Astrocyte of the spinal cord (primary cell): ENCODE measurements at regions not wholly inside any gene's neighbourhood (a gene's known extent, or its start where the extent isn't known, plus 50 kb on each side); places are given as distances from the start of the nearest gene placed in this dataset.

ENCODE experiments used
- DNase-seq: peaks from one replicate; pipeline ENCODE4 v3.0.0; 2011; ENCODE audit warnings: low read depth, low spot score
- H3K4me3 ChIP-seq: 2 replicates; pipeline ENCODE4 v1.5.1; 2011; ENCODE audit warnings: low read depth, mild to moderate bottlenecking, low read length, moderate library complexity
- CTCF ChIP-seq: IDR thresholded peaks from 2 replicates; pipeline ENCODE4 v1.5.1; 2012; ENCODE audit warnings: low read depth, mild to moderate bottlenecking, low read length, inconsistent platforms
- in situ Hi-C: cut with HindIII; loops from 2 replicates; pipeline ENCODE4 v1.10.0; 2017; ENCODE audit warnings: low sequenced_read_pairs

DNA sequence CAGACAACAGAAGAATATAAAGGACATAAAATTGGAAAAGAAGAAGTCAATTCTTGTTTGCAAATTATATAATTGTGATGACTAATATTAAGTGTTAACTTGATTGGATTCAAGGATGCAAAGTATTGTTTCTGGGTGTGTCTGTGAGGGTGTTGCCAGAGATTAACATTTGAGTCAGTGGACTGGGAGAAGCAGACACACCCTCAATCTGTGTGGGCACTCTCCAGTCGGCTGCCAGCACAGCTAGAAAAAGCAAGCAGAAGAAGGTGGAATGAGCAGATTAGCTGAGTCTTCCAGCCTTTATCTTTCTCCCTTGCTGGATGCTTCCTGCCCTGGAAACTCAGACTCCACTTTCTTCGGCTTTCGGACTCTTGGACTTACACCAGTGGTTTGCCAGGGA lies 51.7 kb downstream of the UBE2NL start:
- DNase-seq = no peak
- in situ Hi-C loops = no loop called here
- TF ChIP-seq CTCF = no peak
- H3K4me3 ChIP-seq = no peak overlapping the region

DNA sequence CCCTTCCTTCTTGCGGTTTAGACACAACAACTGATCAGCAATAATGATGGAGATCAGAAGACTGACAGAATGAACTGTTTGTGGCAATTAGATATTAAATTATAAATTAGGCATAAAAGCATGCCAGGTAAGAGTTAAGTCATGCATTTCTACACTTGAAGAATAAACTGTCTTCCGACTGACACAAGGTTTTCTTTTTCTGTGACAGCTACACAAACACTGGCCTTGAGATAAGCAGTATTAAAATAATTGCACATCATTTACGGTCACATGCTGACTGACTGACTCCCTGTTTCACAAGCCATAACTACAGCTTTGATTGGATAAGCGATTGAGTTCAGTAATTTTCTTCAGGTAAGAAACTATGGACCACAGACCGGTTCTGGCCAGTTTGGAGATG lies 56.2 kb downstream of the UBE2NL start:
- no peak for DNase-seq
- TF ChIP-seq CTCF = no peak
- H3K4me3 ChIP-seq = no peak overlapping the region
- in situ Hi-C loops = no loop called here

DNA sequence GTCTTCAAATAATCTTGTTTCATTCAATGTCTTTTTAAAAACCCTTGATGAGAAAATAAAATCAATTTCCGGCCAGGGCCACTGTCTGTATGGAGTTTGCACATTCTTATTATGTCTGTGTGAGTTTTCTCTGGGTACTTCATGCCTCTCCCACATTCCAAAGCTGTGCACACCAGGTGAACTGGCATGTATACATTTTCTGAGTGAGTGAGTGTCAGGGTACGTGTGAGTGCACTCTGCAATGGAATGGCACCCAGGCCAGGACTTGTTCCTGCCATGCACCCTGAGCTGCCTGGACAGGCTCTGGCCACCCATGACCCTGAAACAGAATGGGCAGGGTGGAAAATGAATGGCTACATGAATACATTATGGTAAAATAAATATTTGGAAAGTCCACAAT lies 61.3 kb downstream of the UBE2NL start:
- H3K4me3 ChIP-seq = no peak overlapping the region
- TF ChIP-seq CTCF = no peak
- in situ Hi-C loops = no loop called here
- no peak for DNase-seq

DNA sequence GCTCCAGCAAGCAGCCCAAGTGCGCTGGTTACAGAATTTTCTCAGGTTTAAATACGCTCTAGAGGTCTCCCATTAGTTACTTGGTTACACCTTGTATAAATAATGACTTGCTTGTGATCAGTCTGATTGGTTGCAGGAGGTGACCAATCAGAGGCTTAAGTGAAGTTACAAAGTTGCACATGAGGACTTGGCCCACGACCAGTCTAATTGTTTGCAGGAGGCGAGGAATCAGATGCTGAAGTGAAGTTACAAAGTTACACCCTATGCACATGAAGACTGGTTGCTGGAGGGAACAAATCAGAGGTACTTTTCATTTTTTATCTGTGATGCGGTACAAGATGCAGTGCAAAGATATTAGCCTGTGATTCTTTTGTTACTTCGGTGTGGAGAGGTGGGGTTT lies 80.7 kb downstream of the UBE2NL start:
- in situ Hi-C loops = no loop called here
- no peak for TF ChIP-seq CTCF
- H3K4me3 ChIP-seq = no peak overlapping the region
- no peak for DNase-seq

DNA sequence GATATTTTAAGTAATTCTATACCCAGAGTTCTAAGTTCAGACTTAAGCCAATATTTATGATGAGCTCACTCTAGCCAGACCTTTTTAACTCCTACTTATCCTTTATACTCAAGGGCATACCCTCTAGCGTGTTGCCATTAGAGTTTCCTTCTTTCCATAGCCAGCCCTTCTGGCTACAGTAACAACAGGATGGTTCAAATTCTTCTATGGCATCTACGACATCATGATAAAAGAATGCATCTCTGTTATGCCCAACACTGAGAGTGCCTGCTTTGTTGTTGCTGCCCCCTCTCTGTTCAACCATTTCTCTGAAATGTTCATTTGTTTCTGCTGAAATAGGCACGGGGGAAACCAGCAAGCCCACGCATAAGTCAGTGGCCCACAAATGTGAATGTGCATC lies 104.5 kb downstream of the UBE2NL start:
- no peak for TF ChIP-seq CTCF
- in situ Hi-C loops = no loop called here
- no peak for DNase-seq
- H3K4me3 ChIP-seq = no peak overlapping the region

- DNase-seq = peak; percentile 15
- no peak overlapping the region for H3K4me3 ChIP-seq
- in situ Hi-C loops = no loop called here
- no peak for TF ChIP-seq CTCF
These were observed 110.3 kb downstream of the UBE2NL start for GRCh38 chrX:143994206-143994605.

- no peak for DNase-seq
- H3K4me3 ChIP-seq = no peak overlapping the region
- no peak for TF ChIP-seq CTCF
- in situ Hi-C loops = no loop called here
These were observed 114.4 kb downstream of the UBE2NL start for GRCh38 chrX:143998261-143998660.
